HCT116 (cell line): ENCODE measurements at regions not wholly inside any gene's neighbourhood (a gene's known extent, or its start where the extent isn't known, plus 50 kb on each side); places are given as distances from the start of the nearest gene placed in this dataset.

ENCODE experiments used
- ATAC-seq: fragments of 200-7000 bp; cut with Tn5 transposase; 2 replicates; pipeline ENCODE4 v1.9.1; 2020; ENCODE audit warnings: mild to moderate bottlenecking, moderate library complexity
- BruUV-seq: library from RNA; stranded (reverse); fragments of 400-500 nt; replicated peaks from 2 replicates; lab custom pipeline; 2021; lab: Mats Ljungman, UMichigan
- CTCF ChIA-PET: fragments of 300-600 bp; sonication (Branson Sonifier 250); formaldehyde crosslinking; loops from one replicate; lab custom pipeline; 2021; ENCODE audit warnings: antibody characterized with exemption; lab: Charles Lee
- POLR2A ChIA-PET: fragments of 300-600, 350-600 bp; sonication (Branson Sonifier 250); formaldehyde crosslinking; loops from one replicate; lab custom pipeline; 2021; ENCODE audit warnings: antibody characterized with exemption; lab: Charles Lee
- RAD21 ChIA-PET, 2 experiments: fragments of 300-600 bp; sonication (Branson Sonifier 250); formaldehyde crosslinking; loops; one replicate each; lab custom pipeline; 2023; ENCODE audit warnings: low total read pairs in 2 of 2; ENCODE audit not compliant: uncharacterized antibody in 2 of 2, unreplicated experiment in 2 of 2, low non-redundant PET in 1 of 2; lab: Charles Lee
- DNase-seq: peaks from one replicate; pipeline ENCODE4 v3.0.0-alpha.2; 2010; ENCODE audit warnings: low read depth, low spot score
- H2AFZ ChIP-seq: fragments of 200-600 bp; shearing (Covaris generic), sonication (generic); 2 replicates; pipeline ENCODE4 v1.6.1; 2017; ENCODE audit warnings: low read depth, mixed run types, mixed read lengths, antibody characterized with exemption, low read length; ENCODE audit not compliant: poor library complexity, severe bottlenecking
- H3K27ac ChIP-seq: 2 replicates; pipeline ENCODE4 v1.5.1; 2012; ENCODE audit warnings: low read depth, low read length
- H3K27me3 ChIP-seq: fragments of 200-600 bp; sonication (generic); 2 replicates; pipeline ENCODE4 v1.6.1; 2016; ENCODE audit warnings: mixed run types, low read length, mixed read lengths; ENCODE audit not compliant: insufficient read depth
- H3K36me3 ChIP-seq, 2 experiments: fragments of 200-500 bp in 1 of 2; fragments of 200-600 bp in 1 of 2; sonication (Bioruptor generic) in 1 of 2; sonication (generic) in 1 of 2; 2 replicates each; pipeline versions ENCODE4 v1.5.1 to v1.6.1; 2014 to 2016; ENCODE audit warnings: low read length in 2 of 2, inconsistent platforms in 1 of 2, mixed read lengths in 1 of 2, mixed run types in 1 of 2; ENCODE audit not compliant: insufficient read depth in 2 of 2, control insufficient read depth in 1 of 2
- H3K4me1 ChIP-seq, 2 experiments: fragments of 200-600 bp in 1 of 2; sonication (generic) in 1 of 2; 2 replicates each; pipeline versions ENCODE4 v1.5.1 to v1.6.1; 2012 to 2017; ENCODE audit warnings: low read length in 2 of 2, inconsistent platforms in 1 of 2, mild to moderate bottlenecking in 1 of 2, mixed read lengths in 1 of 2, mixed run types in 1 of 2, moderate library complexity in 1 of 2; ENCODE audit not compliant: insufficient read depth in 2 of 2, control insufficient read depth in 1 of 2
- H3K4me2 ChIP-seq: fragments of 200-600 bp; sonication (generic); 2 replicates; pipeline ENCODE4 v1.6.1; 2017; ENCODE audit warnings: mixed run types, low read length, mixed read lengths
- H3K4me3 ChIP-seq, 2 experiments: fragments of 200-600 bp in 1 of 2; sonication (generic) in 1 of 2; replicated peaks in 1 of 2; 2 replicates each; pipeline ENCODE4 v1.5.1; 2011 to 2016; ENCODE audit warnings: low read length in 2 of 2, control low read depth in 1 of 2, low read depth in 1 of 2, mild to moderate bottlenecking in 1 of 2, mixed read lengths in 1 of 2, mixed run types in 1 of 2
- H3K79me2 ChIP-seq: fragments of 200-600 bp; sonication (generic); 2 replicates; pipeline ENCODE4 v1.6.1; 2017; ENCODE audit warnings: mild to moderate bottlenecking, mixed run types, low read length, moderate library complexity, mixed read lengths; ENCODE audit not compliant: insufficient read depth
- H3K9ac ChIP-seq: fragments of 200-600 bp; sonication (generic); 2 replicates; pipeline ENCODE4 v1.6.1; 2016; ENCODE audit warnings: low read length, mixed read lengths
- H3K9me2 ChIP-seq: fragments of 200-600 bp; sonication (generic), shearing (Covaris generic); 2 replicates; pipeline ENCODE4 v1.6.1; 2017; ENCODE audit warnings: mixed run types, mild to moderate bottlenecking, moderate library complexity; ENCODE audit not compliant: insufficient read depth
- H3K9me3 ChIP-seq, 2 experiments: fragments of 200-500 bp in 1 of 2; fragments of 200-600 bp in 1 of 2; sonication (Bioruptor generic) in 1 of 2; sonication (generic) in 1 of 2; 2 replicates each; pipeline ENCODE4 v1.6.1; 2014 to 2017; ENCODE audit warnings: low read length in 2 of 2, mixed read lengths in 2 of 2, inconsistent platforms in 1 of 2, low read depth in 1 of 2, mild to moderate bottlenecking in 1 of 2, mixed run types in 1 of 2, moderate library complexity in 1 of 2; ENCODE audit not compliant: control insufficient read depth in 1 of 2, insufficient read depth in 1 of 2
- H4K20me1 ChIP-seq: fragments of 200-600 bp; sonication (generic), shearing (Covaris generic); 2 replicates; pipeline ENCODE4 v1.6.1; 2017; ENCODE audit warnings: mixed run types, mild to moderate bottlenecking, moderate library complexity; ENCODE audit not compliant: insufficient read depth
- CBX3 ChIP-seq: IDR thresholded peaks from 2 replicates; pipeline ENCODE4 v1.6.1; 2012; ENCODE audit warnings: low read depth
- CEBPB ChIP-seq: IDR thresholded peaks from 2 replicates; pipeline ENCODE4 v1.6.1; 2012; ENCODE audit warnings: low read depth
- ELF1 ChIP-seq: IDR thresholded peaks from 2 replicates; pipeline ENCODE4 v1.6.1; 2012; ENCODE audit warnings: low read depth, borderline replicate concordance
- EZH2phosphoT487 ChIP-seq: fragments of 200-600 bp; IDR thresholded peaks from 2 replicates; pipeline ENCODE4 v1.6.1; 2018; ENCODE audit warnings: antibody characterized with exemption, borderline replicate concordance
- POLR2A ChIP-seq: IDR thresholded peaks from 2 replicates; pipeline ENCODE4 v1.7.0; 2011; ENCODE audit warnings: borderline replicate concordance; ENCODE audit not compliant: insufficient read depth, insufficient read length; ENCODE audit errors: extremely low read depth
- POLR2AphosphoS5 ChIP-seq: IDR thresholded peaks from 2 replicates; pipeline ENCODE4 v1.6.1; 2011; ENCODE audit warnings: mild to moderate bottlenecking, low read depth, low read length, moderate library complexity
- RAD21 ChIP-seq: IDR thresholded peaks from 2 replicates; pipeline ENCODE4 v1.6.1; 2012; ENCODE audit warnings: low read depth, mild to moderate bottlenecking
- SIN3A ChIP-seq: IDR thresholded peaks from 2 replicates; pipeline ENCODE4 v1.6.1; 2012; ENCODE audit warnings: low read depth
- SP1 ChIP-seq: IDR thresholded peaks from 2 replicates; pipeline ENCODE4 v1.6.1; 2012; ENCODE audit warnings: low read depth
- ZNF274 ChIP-seq: fragments of 200-500 bp; sonication (Bioruptor generic); IDR thresholded peaks from 2 replicates; pipeline ENCODE4 v1.6.1; 2014; ENCODE audit warnings: mild to moderate bottlenecking, low read depth, low read length, inconsistent platforms
- intact Hi-C: fragments of 100-400 bp; cut with micrococcal nuclease; formaldehyde crosslinking; loops from 2 replicates; pipeline ENCODE4 v1.10.0; 2022
- TF ChIP-seq, protein P1 (sequence below): IDR thresholded peaks from 2 replicates; pipeline ENCODE4 v1.6.1; 2012
- TF ChIP-seq, protein P2 (sequence below), 3 experiments: fragments of 200-600 bp in 1 of 3; sonication (generic) in 1 of 3; IDR thresholded peaks in 2 of 3; conservative IDR thresholded peaks in 1 of 3; 2 replicates each; pipeline ENCODE4 v1.5.1; 2012 to 2017; ENCODE audit warnings: low read depth in 2 of 3, low read length in 2 of 3, antibody characterized with exemption in 1 of 3, borderline replicate concordance in 1 of 3, control low read depth in 1 of 3, mild to moderate bottlenecking in 1 of 3, mixed read lengths in 1 of 3, mixed run types in 1 of 3, moderate library complexity in 1 of 3; ENCODE audit not compliant: insufficient read depth in 1 of 3
- TF ChIP-seq, protein P3 (sequence below): IDR thresholded peaks from 2 replicates; pipeline ENCODE4 v1.6.1; 2012
- TF ChIP-seq, protein P4 (sequence below): IDR thresholded peaks from 2 replicates; pipeline ENCODE4 v1.6.1; 2011; ENCODE audit warnings: mild to moderate bottlenecking, low read length, moderate library complexity; ENCODE audit not compliant: insufficient replicate concordance; ENCODE audit errors: extremely low read depth

DNA sequence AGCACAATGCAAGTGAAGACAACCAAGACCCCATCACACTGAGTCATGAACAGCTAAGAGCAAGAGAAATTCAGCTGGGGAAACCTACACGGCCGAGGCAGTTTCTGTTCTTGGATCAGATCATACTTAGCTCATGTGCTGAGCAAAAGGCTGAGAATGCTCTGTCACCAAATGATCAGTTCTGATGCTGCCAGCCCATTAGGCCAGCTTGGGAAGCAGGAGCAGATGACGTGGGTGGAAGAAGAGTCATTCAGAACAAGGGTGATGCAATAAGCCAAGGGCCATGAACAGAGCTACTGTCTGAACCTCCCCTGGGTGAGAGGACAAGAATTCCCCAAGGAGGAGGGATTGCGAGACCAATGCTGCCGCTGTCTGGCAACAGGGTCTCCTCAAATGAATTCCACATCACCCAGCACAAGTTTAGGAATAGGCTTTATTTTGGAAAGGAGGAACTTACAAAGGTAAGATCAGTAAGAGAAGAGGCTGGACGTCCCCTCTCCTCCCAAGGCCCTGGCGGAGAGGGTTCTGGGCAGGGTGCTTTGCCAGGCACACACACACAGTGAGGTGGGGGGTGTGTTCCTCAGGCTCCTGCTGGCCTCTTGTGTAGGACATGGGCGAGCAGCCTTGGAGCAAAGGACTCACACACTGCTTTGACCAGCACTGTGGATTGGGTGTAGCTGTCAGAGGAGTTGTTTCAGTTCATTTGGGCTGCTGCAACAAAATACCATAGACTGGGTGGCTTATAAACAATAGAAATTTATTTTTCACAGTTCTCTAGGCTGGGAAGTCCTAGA lies 65.6 kb upstream of the CTXND1 start:
- no peaks in the 10 kb centered on the region for H3K9me2 ChIP-seq
- intact Hi-C loops, result no loop called here
- H3K9me3 ChIP-seq, result no peaks in the 10 kb centered on the region
- no peaks in the 10 kb centered on the region for H3K4me1 ChIP-seq
- H4K20me1 ChIP-seq, result no peaks in the 10 kb centered on the region
- no peak overlapping the region for H2AFZ ChIP-seq
- no peak for DNase-seq
- H3K9ac ChIP-seq, result no peak overlapping the region
- BruUV-seq, result no TSS peak
- TF ChIP-seq CBX3 (no peak), POLR2AphosphoS5 (no peak), ELF1 (no peak), SIN3A (no peak), ZNF274 (no peak), CEBPB (no peak), EZH2phosphoT487 (no peak), POLR2A (no peak), SP1 (no peak), RAD21 (no peak)
- TF ChIP-seq, protein P1, sequence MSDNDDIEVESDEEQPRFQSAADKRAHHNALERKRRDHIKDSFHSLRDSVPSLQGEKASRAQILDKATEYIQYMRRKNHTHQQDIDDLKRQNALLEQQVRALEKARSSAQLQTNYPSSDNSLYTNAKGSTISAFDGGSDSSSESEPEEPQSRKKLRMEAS, result no peak
- TF ChIP-seq, protein P2, sequence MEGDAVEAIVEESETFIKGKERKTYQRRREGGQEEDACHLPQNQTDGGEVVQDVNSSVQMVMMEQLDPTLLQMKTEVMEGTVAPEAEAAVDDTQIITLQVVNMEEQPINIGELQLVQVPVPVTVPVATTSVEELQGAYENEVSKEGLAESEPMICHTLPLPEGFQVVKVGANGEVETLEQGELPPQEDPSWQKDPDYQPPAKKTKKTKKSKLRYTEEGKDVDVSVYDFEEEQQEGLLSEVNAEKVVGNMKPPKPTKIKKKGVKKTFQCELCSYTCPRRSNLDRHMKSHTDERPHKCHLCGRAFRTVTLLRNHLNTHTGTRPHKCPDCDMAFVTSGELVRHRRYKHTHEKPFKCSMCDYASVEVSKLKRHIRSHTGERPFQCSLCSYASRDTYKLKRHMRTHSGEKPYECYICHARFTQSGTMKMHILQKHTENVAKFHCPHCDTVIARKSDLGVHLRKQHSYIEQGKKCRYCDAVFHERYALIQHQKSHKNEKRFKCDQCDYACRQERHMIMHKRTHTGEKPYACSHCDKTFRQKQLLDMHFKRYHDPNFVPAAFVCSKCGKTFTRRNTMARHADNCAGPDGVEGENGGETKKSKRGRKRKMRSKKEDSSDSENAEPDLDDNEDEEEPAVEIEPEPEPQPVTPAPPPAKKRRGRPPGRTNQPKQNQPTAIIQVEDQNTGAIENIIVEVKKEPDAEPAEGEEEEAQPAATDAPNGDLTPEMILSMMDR (IDR thresholded peaks at IDR 0.05 in 2 of 3, conservative IDR thresholded peaks at IDR 0.05 in 1 of 3; ENCODE audit: borderline replicate concordance in 1 of 3, insufficient read depth in 1 of 3, low read depth in 2 of 3, low read length in 2 of 3), result no peak
- TF ChIP-seq, protein P3, sequence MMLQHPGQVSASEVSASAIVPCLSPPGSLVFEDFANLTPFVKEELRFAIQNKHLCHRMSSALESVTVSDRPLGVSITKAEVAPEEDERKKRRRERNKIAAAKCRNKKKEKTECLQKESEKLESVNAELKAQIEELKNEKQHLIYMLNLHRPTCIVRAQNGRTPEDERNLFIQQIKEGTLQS, result no peak
- TF ChIP-seq, protein P4, sequence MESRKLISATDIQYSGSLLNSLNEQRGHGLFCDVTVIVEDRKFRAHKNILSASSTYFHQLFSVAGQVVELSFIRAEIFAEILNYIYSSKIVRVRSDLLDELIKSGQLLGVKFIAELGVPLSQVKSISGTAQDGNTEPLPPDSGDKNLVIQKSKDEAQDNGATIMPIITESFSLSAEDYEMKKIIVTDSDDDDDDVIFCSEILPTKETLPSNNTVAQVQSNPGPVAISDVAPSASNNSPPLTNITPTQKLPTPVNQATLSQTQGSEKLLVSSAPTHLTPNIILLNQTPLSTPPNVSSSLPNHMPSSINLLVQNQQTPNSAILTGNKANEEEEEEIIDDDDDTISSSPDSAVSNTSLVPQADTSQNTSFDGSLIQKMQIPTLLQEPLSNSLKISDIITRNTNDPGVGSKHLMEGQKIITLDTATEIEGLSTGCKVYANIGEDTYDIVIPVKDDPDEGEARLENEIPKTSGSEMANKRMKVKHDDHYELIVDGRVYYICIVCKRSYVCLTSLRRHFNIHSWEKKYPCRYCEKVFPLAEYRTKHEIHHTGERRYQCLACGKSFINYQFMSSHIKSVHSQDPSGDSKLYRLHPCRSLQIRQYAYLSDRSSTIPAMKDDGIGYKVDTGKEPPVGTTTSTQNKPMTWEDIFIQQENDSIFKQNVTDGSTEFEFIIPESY, result no peak
- H3K36me3 ChIP-seq, result no peaks in the 10 kb centered on the region
- H3K27ac ChIP-seq, result no peak overlapping the region
- ChIA-PET RAD21 (no interaction called here), POLR2A (no interaction called here), CTCF (interaction anchor here (1.4 kb wide), 1 partner anchor 7 kb away, joined by 3 read pairs; no protein-coding TSS in a partner anchor)
- no peak overlapping the region for H3K4me3 ChIP-seq
- H3K27me3 ChIP-seq, result peaks cover 14% of the 10 kb centered on the region; the same call in 1 of the 2 replicates
- no peaks in the 10 kb centered on the region for H3K79me2 ChIP-seq
- no peak for ATAC-seq
- no peak overlapping the region for H3K4me2 ChIP-seq
